Stimulated activated naive CD4-positive, alpha-beta T cell treated with Interleukin-2 at 50 U/mL for 16 hours (primary cell): ENCODE measurements at regions not wholly inside any gene's neighbourhood (a gene's known extent, or its start where the extent isn't known, plus 50 kb on each side); places are given as distances from the start of the nearest gene placed in this dataset.
A peak's percentile ranks its signal among the peaks of the same experiment; 100 is the strongest.

Experiments
- DNase-seq: peaks from one replicate; lab custom pipeline; 2025; lab: John Stamatoyannopoulos, UW

DNA sequence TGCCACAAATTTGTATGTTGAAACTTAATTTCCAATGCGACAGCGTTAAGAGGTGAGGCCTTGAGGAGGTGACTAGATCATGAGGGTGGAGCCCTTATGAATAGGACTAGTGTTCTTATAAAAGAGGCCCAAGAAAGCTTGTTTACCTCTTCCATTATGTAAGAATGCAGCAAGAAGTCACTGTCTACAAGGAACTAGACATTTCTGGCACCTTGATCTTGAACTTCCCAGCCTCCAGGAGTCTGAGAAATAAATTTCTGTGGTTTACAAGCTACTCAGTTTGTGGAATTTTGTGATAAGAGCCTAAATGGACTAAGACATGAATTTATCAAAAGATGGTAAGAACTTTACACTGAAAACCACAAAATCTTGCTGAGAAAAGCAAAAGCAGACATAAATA, 173.6 kb upstream of the SGK1 start:
- no peak for DNase-seq

DNA sequence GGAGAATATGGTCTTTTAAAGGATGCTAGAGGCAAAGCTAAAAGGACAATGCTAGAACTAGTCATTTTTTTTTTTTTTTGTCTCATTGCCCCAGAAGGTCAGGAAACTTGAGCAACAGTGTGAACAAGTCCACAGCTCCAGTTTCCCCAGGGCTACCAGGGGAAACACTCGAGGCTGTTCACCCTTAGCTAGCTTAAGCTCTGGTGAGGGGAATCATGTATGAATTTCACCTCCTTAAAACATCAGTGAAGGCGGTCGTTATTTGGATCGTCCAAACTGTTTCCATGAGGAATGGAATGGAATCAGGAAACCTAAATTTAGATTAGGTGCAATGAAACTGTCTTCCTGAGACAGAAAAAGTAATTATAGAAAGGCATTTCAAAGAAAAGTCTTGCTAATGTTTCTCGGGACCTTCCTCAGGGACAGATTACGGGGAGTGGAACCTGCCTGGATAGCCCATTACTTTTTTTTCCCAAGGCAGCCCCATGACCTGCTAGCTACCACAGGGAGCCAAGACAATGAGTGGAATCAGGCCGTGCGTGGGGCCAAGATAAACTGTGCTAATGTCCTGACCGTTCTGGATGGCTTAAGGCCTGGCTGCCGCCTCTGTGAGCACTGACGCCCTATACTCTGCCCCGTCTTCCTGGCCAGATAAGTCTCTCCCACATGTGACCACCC, 164.8 kb upstream of the SGK1 start:
- DNase-seq = no peak

- DNase-seq = no peak
Observed at GRCh38 chr6:134481966-134482365, 164.1 kb upstream of the SGK1 start.

- no peak for DNase-seq
Observed at GRCh38 chr6:134480593-134480992, 162.7 kb upstream of the SGK1 start.

- no peak for DNase-seq
Observed at GRCh38 chr6:134478764-134479399, 161.0 kb upstream of the SGK1 start.

DNA sequence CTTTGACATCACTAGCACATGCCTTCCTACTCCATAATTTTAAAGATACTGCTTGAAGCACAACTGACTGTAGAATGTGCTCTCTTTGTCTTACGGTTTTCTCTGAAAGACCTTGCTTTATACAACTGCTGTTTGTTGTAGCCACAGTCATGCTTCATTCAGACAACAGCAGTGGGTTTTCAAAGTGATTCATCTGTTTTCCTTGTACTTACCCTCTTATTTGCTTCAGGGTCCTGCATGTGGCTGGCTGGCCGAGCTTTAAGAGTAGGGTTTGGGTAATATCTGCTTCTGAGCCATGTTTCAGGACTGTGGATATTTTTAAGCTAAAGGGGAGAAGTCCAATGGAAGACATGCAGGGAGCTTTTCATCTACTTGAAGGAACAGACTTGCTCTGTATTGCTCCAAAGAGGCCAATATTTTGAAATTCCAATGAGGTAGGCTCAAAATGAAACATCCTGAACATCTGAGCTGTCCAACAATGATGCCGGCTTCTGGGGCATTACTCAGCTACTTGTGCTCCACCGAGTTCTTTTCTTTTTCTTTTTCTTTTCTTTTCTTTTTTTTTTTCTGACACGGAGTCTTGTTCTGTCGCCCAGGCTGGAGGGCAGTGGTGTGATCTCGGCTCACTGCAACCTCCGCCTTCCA, 160.2 kb upstream of the SGK1 start:
- DNase-seq = no peak

- no peak for DNase-seq
Observed at GRCh38 chr6:134474955-134475354, 157.0 kb upstream of the SGK1 start.

DNA sequence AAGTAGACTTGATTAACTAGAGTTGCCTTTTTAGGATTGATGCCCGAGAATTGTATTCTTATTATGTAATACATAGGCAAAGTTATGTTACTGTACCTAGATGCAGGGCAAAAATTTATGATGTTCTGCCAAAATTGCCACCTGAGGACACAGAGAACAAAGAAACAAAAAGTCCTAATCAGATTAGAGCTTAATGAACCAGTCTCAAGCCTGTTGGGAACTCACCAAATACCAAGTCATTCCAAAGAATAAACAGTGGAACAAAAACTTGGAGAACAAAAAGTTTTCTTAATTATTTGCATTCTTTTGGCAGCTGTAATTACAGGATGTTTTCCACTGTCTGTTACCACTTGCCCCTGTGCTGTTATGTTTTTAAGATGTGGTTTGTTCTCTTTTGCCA, 154.7 kb upstream of the SGK1 start:
- no peak for DNase-seq

DNA sequence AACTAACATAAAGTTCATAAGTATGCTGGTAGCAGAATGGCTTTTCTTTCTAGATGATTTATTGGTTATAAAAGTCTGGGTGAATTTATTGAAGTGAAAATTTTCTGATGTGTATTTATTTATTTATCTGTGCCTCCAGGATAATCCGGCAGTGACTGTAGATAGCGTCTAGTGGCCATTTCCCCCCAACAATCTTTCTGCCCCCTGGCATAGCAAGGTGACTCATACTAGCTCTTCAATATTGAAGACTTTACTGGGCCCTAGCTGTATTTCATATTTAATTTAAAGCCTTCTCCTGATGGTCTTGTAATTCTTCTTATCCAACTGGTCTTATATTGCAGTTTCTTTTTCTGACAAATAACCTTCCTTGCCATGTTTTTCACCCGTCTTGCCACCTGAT, 154.1 kb upstream of the SGK1 start:
- no peak for DNase-seq

DNA sequence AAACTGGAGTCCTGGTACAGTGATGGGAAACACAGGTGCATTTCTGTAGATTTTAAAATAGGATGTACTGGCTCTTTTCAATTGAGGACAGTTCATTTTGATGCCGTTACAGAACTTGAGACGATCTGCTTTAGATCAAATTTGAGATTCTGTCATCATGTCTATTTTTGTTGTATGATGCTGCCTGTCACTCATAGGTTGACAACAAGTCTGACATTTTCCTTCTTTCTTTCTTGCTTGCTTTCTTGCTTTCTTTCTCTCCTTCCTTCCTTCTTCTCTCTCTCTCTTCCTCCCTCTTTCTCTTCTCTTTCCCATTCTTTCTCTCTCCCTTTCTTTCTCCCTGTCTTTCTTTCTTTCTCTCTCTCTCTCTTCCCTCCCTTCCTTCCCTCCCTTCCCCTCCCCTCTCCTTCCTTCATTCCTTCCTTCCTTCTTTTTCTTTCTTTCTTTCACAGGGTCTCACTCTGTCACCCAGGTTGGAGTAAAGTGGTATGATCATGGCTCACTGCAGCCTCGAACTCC, 152.6 kb upstream of the SGK1 start:
- no peak for DNase-seq

GRCh38 chr6:134469702-134470456, 152.0 kb upstream of the SGK1 start:
- no peak for DNase-seq

GRCh38 chr6:134468633-134469032, 150.7 kb upstream of the SGK1 start:
- DNase-seq = no peak

DNA sequence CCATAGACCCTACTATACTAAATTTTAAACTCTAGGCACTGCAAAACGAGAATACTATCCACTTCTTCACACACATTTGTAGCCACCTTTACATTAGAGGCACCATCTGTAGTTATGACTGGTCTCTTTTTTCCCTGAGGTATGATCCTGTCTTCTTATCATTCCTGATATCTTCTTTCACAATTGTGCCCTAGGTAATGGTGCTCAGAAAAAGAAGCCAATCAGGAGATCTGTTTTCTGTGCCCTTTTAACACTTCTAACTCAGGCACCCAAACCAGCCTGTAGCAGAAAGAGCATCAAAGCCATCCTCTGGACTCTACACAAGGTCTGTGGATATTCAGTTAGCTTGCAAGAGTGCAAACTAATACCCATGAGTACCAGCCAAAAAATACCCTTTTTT, 149.7 kb upstream of the SGK1 start:
- no peak for DNase-seq

DNA sequence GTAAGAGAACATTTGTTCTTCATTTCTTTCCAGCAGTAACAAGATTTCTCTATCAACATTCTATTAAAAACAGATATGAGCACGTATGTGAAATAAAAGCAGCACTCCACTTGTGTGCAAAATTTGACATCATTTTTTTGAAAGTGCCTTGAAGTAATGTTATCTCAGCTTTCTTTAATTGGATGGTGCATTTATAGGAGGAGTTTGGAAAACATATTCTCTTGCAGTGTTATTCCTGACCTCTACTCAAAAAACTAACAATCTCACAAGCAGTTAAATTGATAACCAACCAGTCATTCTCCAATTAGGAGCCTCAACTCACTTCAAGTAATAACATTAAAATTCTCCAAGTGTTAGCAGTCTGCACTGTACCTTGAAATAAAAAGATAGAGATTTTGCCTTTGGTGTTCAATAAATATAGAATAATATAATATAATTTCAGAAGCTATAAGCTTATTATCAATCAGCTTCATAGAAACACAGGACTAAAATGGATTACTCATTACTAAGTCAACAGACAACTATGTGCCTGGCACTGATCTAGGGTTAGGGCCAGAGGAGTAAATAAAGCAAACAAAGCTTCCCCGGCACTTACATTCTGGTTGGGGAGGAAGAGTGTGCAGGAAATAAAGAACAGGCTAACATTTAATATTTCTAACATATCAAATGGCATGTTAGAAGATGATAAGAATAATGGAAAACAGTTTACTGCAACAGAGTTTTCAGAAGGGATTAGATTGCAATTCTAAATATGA, 149.0 kb upstream of the SGK1 start:
- DNase-seq = no peak

DNA sequence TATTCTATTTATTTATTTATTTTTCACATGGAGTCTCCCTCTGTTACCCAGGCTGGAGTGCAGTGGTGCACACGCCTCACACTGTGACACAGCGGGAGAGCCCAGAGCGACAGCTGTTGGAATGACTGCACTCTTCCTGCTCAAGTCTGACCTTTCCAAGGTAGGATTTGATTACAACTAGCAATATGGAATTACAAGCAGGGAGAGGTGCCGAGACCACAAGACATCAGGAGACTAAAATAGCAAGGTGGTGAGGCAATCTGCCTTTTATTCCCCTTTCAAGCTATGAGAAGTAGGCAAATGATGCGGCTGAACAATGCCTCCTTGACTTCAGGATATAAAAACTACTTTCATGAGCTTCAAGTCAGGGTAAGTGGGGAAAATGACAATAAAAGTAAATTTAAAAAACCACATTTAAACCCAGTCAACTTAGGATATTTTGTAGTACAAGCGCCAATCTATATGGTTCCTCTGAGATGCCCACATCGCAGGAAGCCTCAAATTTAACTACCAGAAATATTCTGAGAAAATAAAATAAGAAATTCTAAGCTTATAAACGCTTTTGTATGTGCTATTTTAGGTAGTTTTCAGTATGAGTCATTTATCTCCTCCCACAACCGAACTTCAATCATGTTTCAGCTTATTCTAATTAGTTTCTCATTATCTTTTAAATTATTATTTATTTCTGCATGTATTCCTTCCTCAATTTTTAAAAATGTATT, 146.9 kb upstream of the SGK1 start:
- DNase-seq = no peak

DNA sequence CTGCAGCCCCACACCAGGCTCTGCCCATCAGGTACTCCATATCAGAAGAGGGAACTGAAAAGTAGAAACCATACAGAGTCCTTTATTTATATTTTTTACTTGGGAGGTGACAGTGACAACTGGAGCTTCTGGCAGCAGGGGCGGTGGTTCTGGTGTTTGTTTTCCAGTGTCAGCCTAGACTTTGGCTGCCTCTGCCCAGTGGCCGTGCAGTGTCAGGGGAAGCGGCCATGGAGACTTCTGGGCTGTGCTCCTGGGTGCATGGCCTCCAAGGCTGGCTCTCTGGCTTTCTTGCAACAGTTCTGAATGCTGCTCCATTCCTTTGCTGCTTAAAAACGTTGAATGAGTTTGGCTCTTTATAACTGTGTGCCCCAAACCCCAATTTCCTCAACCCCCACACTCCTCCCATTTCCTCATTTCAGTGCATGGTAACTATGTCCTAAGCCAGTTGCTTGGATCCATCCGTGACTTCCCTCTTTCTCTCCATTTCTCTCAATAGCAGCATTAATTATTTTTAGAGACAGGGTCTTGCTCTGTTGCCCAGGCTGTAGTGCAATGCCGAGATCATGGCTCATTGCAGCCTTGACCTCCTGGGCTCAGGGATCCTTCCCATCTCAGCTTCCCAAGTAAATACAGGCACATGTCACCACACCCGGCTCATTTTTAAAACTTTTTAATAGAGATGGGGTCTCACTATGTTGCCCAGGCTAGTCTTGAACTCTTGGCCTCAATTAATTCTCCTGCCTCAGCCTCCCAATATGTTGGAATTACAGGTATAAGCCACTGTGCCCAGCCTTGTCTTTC, 141.1 kb upstream of the SGK1 start:
- DNase-seq = no peak

DNA sequence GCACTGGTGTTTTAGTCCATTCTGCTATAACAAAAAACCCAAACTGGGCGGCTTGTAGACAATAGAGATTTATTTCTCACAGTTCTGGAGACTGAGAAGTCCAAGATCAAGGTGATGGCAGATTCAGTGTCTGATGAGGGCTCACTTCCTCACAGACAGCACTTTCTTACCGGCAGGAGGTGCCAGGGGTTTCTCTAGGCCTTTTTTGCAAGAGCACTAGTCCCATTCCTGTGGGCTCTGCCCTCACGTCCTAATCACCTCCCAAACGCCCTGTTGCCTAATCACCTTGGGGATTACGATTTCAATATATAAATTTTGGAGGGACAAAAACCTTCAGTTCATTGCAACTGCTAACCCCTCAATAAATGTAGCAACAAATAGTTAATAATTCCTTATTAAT, 140.0 kb upstream of the SGK1 start:
- DNase-seq = no peak

DNA sequence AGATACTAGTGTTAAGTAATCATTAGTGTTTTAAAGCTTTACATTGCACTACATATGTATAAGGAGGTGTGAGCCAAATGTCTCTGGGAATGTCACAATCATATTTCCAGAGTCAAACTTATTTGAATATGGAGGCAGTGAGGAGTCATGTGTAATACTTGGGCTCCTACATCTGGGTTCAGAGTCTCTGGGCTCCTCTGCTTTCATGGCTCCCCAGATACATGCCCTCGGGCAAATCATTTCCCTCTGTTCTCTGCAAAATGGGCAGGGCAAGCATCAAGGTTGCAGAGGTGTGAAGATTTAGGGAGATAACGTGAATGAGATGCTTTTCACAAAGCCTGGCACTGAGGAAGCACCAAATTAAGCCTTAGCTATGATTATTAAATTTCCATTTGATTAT, 138.3 kb upstream of the SGK1 start:
- peak; percentile 1 for DNase-seq

DNA sequence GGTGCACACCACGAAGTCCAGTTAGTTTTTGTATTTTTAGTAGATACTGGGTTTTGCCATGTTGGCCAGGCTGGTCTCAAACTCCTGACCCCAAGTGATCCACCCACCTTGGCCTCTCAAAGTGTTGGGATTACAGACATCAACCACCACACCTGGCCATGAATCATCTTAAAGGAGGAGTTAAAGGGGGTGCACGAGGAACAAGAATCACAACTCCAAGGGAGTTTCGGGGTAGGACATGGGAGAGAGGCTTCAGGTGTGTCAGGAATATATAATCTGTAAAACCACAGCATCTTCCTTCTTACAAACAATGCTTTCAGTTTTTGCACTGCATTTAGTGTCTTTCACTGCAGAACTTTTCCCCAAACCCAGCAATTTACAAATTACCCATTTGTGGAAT, 137.4 kb upstream of the SGK1 start:
- no peak for DNase-seq

DNA sequence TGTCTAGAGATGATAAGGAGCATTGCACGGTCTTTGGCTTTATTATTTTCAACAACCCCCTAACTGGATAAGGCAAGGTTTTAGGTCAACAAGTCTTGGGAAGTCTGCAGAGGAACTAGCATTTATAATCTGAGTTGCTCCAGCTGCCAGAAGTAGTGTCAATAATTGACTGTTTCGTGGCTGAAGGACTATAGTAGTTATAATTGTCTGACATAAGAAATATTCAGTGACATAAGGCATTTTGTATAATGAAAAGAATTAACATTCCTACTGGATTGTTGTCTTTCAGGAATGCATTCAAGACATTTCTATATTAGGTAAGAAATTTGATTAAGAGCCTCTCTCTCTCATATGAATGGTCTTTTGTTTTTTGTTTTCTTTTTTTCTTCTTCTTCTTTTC, 136.9 kb upstream of the SGK1 start:
- no peak for DNase-seq
